Stimulated activated naive B cell treated with anti-CD40 and anti-IgM and Interleukin-4, amounts not matched to agents 10 μg/mL and 1 μg/mL and 100 μg/mL, for 72 hours (primary cell): ENCODE measurements at regions not wholly inside any gene's neighbourhood (a gene's known extent, or its start where the extent isn't known, plus 50 kb on each side); places are given as distances from the start of the nearest gene placed in this dataset.

Experiments used
- ATAC-seq, 2 donors: fragments of 150-1000 bp; cut with Tn5 transposase; replicated peaks; 2 replicates each; pipeline ENCODE4 v1.10.0; 2021; ENCODE audit warnings: moderate library complexity in 1 of 2
- DNase-seq: peaks from one replicate; pipeline ENCODE4 v3.0.0; 2021
- H3K27ac Mint-ChIP-seq: one replicate; pipeline ENCODE4 v1.8.0; 2022; ENCODE audit warnings: mild to moderate bottlenecking, mixed read lengths
- H3K27me3 Mint-ChIP-seq, 2 donors: one replicate each; pipeline ENCODE4 v1.8.0; 2022; ENCODE audit warnings: mixed read lengths in 2 of 2
- H3K36me3 Mint-ChIP-seq, 2 donors: one replicate each; pipeline ENCODE4 v1.8.0; 2022; ENCODE audit warnings: mixed read lengths in 2 of 2, mild to moderate bottlenecking in 1 of 2
- H3K4me1 Mint-ChIP-seq, 2 donors: one replicate each; pipeline ENCODE4 v1.8.0; 2022; ENCODE audit warnings: mixed read lengths in 2 of 2, mild to moderate bottlenecking in 1 of 2
- H3K4me3 Mint-ChIP-seq, 2 donors: one replicate each; pipeline ENCODE4 v1.8.0; 2022; ENCODE audit warnings: mild to moderate bottlenecking in 2 of 2, mixed read lengths in 2 of 2, moderate library complexity in 1 of 2
- H3K9me3 Mint-ChIP-seq, 2 donors: one replicate each; pipeline ENCODE4 v1.8.0; 2022; ENCODE audit warnings: mixed read lengths in 2 of 2, mild to moderate bottlenecking in 1 of 2

- no peak overlapping the region for H3K4me3 Mint-ChIP-seq
- H3K9me3 Mint-ChIP-seq: peaks cover 4 to 5% of the 10 kb centered on the region in 2 donors
- H3K27me3 Mint-ChIP-seq: peaks cover 8 to 14% of the 10 kb centered on the region in 2 donors
- H3K4me1 Mint-ChIP-seq: no peaks in the 10 kb centered on the region
- H3K36me3 Mint-ChIP-seq: no peaks in the 10 kb centered on the region
- ATAC-seq (no peak), DNase-seq (no peak)
- H3K27ac Mint-ChIP-seq: no peak overlapping the region
Measured at GRCh38 chr5:2207416-2208238, 324.9 kb upstream of the IRX4 start.

- ATAC-seq: no peak
- Mint-ChIP-seq H3K36me3 (no peaks in the 10 kb centered on the region), H3K27ac (no peak overlapping the region)
Measured at GRCh38 chr5:2207109-2207399, 324.3 kb upstream of the IRX4 start.

GRCh38 chr5:2206293-2207108 lies 323.8 kb upstream of the IRX4 start:
- H3K9me3 Mint-ChIP-seq: peaks cover 4 to 5% of the 10 kb centered on the region in 2 donors
- DNase-seq: no peak
- peaks cover 8 to 14% of the 10 kb centered on the region in 2 donors for H3K27me3 Mint-ChIP-seq
- H3K27ac Mint-ChIP-seq: no peak overlapping the region
- H3K4me3 Mint-ChIP-seq: no peak overlapping the region
- ATAC-seq: no peak
- H3K36me3 Mint-ChIP-seq: no peaks in the 10 kb centered on the region
- H3K4me1 Mint-ChIP-seq: no peaks in the 10 kb centered on the region

More at GRCh38 chr5:2207109-2207399, 324.3 kb upstream of the IRX4 start:
- H3K9me3 Mint-ChIP-seq: peaks cover 4 to 5% of the 10 kb centered on the region in 2 donors
- H3K4me3 Mint-ChIP-seq: no peak overlapping the region
- no peaks in the 10 kb centered on the region for H3K4me1 Mint-ChIP-seq
- no peak for DNase-seq
- peaks cover 8 to 14% of the 10 kb centered on the region in 2 donors for H3K27me3 Mint-ChIP-seq

GRCh38 chr5:2205596-2206226 lies 323.0 kb upstream of the IRX4 start:
- Mint-ChIP-seq H3K27ac (no peak overlapping the region), H3K9me3 (peaks cover 4 to 5% of the 10 kb centered on the region in 2 donors), H3K27me3 (peaks cover 8 to 14% of the 10 kb centered on the region in 2 donors), H3K4me3 (no peak overlapping the region), H3K36me3 (no peaks in the 10 kb centered on the region), H3K4me1 (no peaks in the 10 kb centered on the region)
- ATAC-seq (no peak), DNase-seq (no peak)

GRCh38 chr5:2205185-2205585 lies 322.5 kb upstream of the IRX4 start:
- Mint-ChIP-seq H3K27ac (no peak overlapping the region), H3K36me3 (no peaks in the 10 kb centered on the region), H3K4me3 (no peak overlapping the region), H3K4me1 (no peaks in the 10 kb centered on the region), H3K9me3 (peaks cover 4 to 5% of the 10 kb centered on the region in 2 donors), H3K27me3 (peaks cover 8 to 14% of the 10 kb centered on the region in 2 donors)
- ATAC-seq (no peak), DNase-seq (no peak)

GRCh38 chr5:2204366-2205184 lies 321.9 kb upstream of the IRX4 start:
- Mint-ChIP-seq H3K27ac (no peak overlapping the region), H3K27me3 (peaks cover 8 to 14% of the 10 kb centered on the region in 2 donors), H3K9me3 (peaks cover 4 to 5% of the 10 kb centered on the region in 2 donors), H3K36me3 (no peaks in the 10 kb centered on the region), H3K4me3 (no peak overlapping the region), H3K4me1 (no peaks in the 10 kb centered on the region)
- DNase-seq (no peak), ATAC-seq (no peak)

- no peak overlapping the region for H3K4me3 Mint-ChIP-seq
- peaks cover 8 to 14% of the 10 kb centered on the region in 2 donors for H3K27me3 Mint-ChIP-seq
- peaks cover 4 to 5% of the 10 kb centered on the region in 2 donors for H3K9me3 Mint-ChIP-seq
- ATAC-seq: no peak
- no peaks in the 10 kb centered on the region for H3K4me1 Mint-ChIP-seq
- no peak for DNase-seq
- no peak overlapping the region for H3K27ac Mint-ChIP-seq
- H3K36me3 Mint-ChIP-seq: no peaks in the 10 kb centered on the region
Measured at GRCh38 chr5:2203774-2204173, 321.0 kb upstream of the IRX4 start.

- peaks cover under 1 to 5% of the 10 kb centered on the region in 2 donors for H3K27me3 Mint-ChIP-seq
- peaks cover 4 to 5% of the 10 kb centered on the region in 2 donors for H3K9me3 Mint-ChIP-seq
- DNase-seq: no peak
Measured at GRCh38 chr5:2201832-2202231, 319.1 kb upstream of the IRX4 start.

GRCh38 chr5:2201421-2201820 lies 318.7 kb upstream of the IRX4 start:
- DNase-seq (no peak), ATAC-seq (no peak)
- peaks cover 0 to 6% of the 10 kb centered on the region in 2 donors for H3K27me3 Mint-ChIP-seq
- peaks cover 4 to 5% of the 10 kb centered on the region in 2 donors for H3K9me3 Mint-ChIP-seq
- no peaks in the 10 kb centered on the region for H3K4me1 Mint-ChIP-seq
- no peak overlapping the region for H3K4me3 Mint-ChIP-seq
- H3K36me3 Mint-ChIP-seq: no peaks in the 10 kb centered on the region
- no peak overlapping the region for H3K27ac Mint-ChIP-seq

More at GRCh38 chr5:2201832-2202231, 319.1 kb upstream of the IRX4 start:
- no peak overlapping the region for H3K27ac Mint-ChIP-seq
- no peaks in the 10 kb centered on the region for H3K36me3 Mint-ChIP-seq
- H3K4me3 Mint-ChIP-seq: no peak overlapping the region
- no peak for ATAC-seq
- no peaks in the 10 kb centered on the region for H3K4me1 Mint-ChIP-seq

GRCh38 chr5:2201011-2201410 lies 318.3 kb upstream of the IRX4 start:
- Mint-ChIP-seq H3K27me3 (peaks cover 0 to 6% of the 10 kb centered on the region in 2 donors), H3K27ac (no peak overlapping the region), H3K9me3 (peaks cover 4 to 5% of the 10 kb centered on the region in 2 donors), H3K4me3 (no peak overlapping the region), H3K4me1 (no peaks in the 10 kb centered on the region), H3K36me3 (no peaks in the 10 kb centered on the region)
- no peak for DNase-seq
- ATAC-seq: no peak

- H3K36me3 Mint-ChIP-seq: no peaks in the 10 kb centered on the region
- H3K4me3 Mint-ChIP-seq: no peak overlapping the region
- H3K27me3 Mint-ChIP-seq: peaks cover 0 to 6% of the 10 kb centered on the region in 2 donors
- no peaks in the 10 kb centered on the region for H3K4me1 Mint-ChIP-seq
- peaks cover 7 to 9% of the 10 kb centered on the region in 2 donors for H3K9me3 Mint-ChIP-seq
- H3K27ac Mint-ChIP-seq: no peak overlapping the region
- ATAC-seq: no peak
- DNase-seq: no peak
Measured at GRCh38 chr5:2200261-2200950, 317.7 kb upstream of the IRX4 start.

GRCh38 chr5:2199697-2200096 lies 317.0 kb upstream of the IRX4 start:
- H3K27me3 Mint-ChIP-seq: peaks cover 0 to 6% of the 10 kb centered on the region in 2 donors
- H3K27ac Mint-ChIP-seq: no peak overlapping the region
- peaks cover 3 to 4% of the 10 kb centered on the region in 2 donors for H3K9me3 Mint-ChIP-seq
- no peak for ATAC-seq
- no peaks in the 10 kb centered on the region for H3K36me3 Mint-ChIP-seq
- H3K4me3 Mint-ChIP-seq: no peak overlapping the region
- H3K4me1 Mint-ChIP-seq: no peaks in the 10 kb centered on the region
- DNase-seq: no peak

- no peak for DNase-seq
- Mint-ChIP-seq H3K4me1 (no peaks in the 10 kb centered on the region), H3K4me3 (no peak overlapping the region), H3K27ac (no peak overlapping the region), H3K9me3 (peaks cover 4 to 5% of the 10 kb centered on the region in 2 donors), H3K27me3 (peaks cover 0 to 6% of the 10 kb centered on the region in 2 donors), H3K36me3 (no peaks in the 10 kb centered on the region)
- no peak for ATAC-seq
Measured at GRCh38 chr5:2196989-2197619, 314.4 kb upstream of the IRX4 start.
